ENCODE measurements at regions not wholly inside any gene's neighbourhood (a gene's known extent, or its start where the extent isn't known, plus 50 kb on each side); places are given as distances from the start of the nearest gene placed in this dataset.
"Not testable (repeated sequence)": the region's sequence is repeated elsewhere in the genome, so short reads cannot be mapped to it uniquely, and the experiment has no call there.

DNA sequence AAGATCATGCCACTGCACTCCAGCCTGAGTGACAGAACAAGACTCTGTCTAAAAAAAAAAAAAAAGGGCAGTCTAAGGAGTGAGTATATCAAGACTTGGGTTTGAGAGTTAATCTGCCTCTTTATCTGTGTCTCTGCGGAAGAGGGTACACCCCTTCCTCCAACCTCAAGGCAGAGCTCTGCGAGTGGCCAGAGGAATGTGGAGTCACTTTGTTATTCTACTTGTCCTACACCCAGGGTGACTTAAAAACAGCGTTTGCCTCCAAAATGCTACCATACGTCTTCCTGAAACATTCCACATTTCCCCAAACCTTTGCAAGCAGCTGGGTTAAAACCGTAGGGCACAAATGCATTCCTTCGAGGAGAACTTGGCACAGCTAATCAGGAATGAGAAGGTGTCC, 199.9 kb downstream of the SHOX start:
- no peak for DNase-seq (ENCODE audit: extremely low read depth, low read depth)
- no peak for TF ChIP-seq CTCF (IDR thresholded peaks at IDR 0.05; ENCODE audit: low read depth, low read length)

- TF ChIP-seq CTCF (IDR thresholded peaks at IDR 0.05; ENCODE audit: low read depth, low read length): no peak
- no peak for DNase-seq (ENCODE audit: extremely low read depth, low read depth)
Measured at GRCh38 chrX:829145-829544, 198.6 kb downstream of the SHOX start.

- no peak for TF ChIP-seq CTCF (IDR thresholded peaks at IDR 0.05; ENCODE audit: low read depth, low read length)
- no peak for DNase-seq (ENCODE audit: extremely low read depth, low read depth)
Measured at GRCh38 chrX:828411-828959, 197.9 kb downstream of the SHOX start.

DNA sequence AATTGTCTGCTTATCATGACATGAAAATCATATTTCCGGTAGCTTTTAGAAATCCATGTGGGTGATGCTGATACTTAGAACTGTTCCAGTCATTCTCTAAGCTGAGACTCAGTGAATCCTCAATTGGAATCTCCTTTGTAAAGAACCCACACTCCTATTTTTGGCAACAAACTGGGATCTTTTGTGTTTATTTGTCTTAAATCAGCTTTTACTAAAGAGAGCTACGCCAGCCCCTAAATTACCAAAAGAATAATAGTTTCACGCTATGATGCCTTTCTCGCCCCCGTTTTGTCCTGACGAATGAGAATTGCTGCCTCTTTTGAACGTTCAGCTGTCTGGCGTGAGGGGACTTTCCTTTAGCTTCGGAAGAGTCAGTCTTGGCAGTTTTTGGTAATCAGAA, 195.9 kb downstream of the SHOX start:
- no peak for DNase-seq (ENCODE audit: extremely low read depth, low read depth)
- no peak for TF ChIP-seq CTCF (IDR thresholded peaks at IDR 0.05; ENCODE audit: low read depth, low read length)

GRCh38 chrX:825991-826390, 195.4 kb downstream of the SHOX start:
- peak; percentile 12 for DNase-seq (ENCODE audit: extremely low read depth, low read depth)
- TF ChIP-seq CTCF (IDR thresholded peaks at IDR 0.05; ENCODE audit: low read depth, low read length): no peak

DNA sequence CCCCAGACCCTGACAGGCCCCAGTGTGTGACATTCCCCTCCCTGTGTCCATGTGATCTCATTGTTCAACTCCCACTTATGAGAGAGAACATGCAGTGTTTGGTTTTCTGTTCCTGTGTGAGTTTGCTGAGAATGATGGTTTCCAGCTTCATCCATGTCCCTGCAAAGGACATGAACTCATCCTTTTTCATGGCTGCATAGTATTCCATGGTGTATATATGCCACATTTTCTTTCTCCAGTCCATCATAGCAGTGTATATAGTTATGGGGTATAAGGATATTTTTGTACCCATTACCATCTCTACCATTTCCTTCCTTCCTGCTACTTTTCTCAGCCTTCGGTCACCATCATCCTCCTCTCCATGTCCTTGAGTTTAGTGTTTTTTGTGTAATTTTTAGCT, 192.5 kb downstream of the SHOX start:
- DNase-seq (ENCODE audit: extremely low read depth, low read depth): not testable (repeated sequence)

- no peak for DNase-seq (ENCODE audit: extremely low read depth, low read depth)
- no peak for TF ChIP-seq CTCF (IDR thresholded peaks at IDR 0.05; ENCODE audit: low read depth, low read length)
Measured at GRCh38 chrX:821327-822107, 190.9 kb downstream of the SHOX start.

- DNase-seq (ENCODE audit: extremely low read depth, low read depth): no peak
- no peak for TF ChIP-seq CTCF (IDR thresholded peaks at IDR 0.05; ENCODE audit: low read depth, low read length)
Measured at GRCh38 chrX:819684-820083, 189.1 kb downstream of the SHOX start.

All from AG09319 (cell line).